ENCODE measurements at regions not wholly inside any gene's neighbourhood (a gene's known extent, or its start where the extent isn't known, plus 50 kb on each side); places are given as distances from the start of the nearest gene placed in this dataset.
"Not testable (repeated sequence)": the region's sequence is repeated elsewhere in the genome, so short reads cannot be mapped to it uniquely, and the experiment has no call there.

DNA sequence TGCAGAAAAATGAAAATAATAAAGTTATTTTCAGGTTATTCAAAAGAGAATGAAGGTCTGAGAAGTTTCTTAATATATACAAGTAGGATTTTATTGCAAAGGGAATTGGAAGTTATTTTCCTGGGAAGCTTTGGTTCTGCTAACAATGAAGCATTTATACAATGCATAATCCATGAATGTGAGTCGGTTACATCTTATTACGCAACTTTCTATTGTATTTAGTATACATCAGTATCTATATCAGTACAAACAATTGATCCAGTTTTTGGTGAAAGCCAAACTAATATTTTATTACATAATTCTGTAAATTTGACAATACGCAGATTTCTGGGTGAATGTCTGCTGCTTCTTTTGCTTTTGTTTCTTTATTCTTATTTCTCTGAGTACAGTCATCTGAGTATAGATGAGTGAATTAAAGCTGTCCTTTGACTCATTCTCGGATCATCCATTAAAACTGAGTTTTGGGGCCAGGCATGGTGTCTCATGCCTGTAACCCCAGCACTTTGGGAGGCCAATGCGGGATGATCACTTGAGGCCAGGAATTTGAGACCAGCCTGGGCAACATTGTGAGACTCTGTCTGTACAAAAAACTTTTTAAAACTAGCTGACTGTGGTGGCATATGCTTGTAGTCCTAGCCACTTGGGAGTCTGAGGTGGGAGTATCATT, 108.5 kb downstream of the SOCS6 start:
- DNase-seq, result peak; percentile 19

DNA sequence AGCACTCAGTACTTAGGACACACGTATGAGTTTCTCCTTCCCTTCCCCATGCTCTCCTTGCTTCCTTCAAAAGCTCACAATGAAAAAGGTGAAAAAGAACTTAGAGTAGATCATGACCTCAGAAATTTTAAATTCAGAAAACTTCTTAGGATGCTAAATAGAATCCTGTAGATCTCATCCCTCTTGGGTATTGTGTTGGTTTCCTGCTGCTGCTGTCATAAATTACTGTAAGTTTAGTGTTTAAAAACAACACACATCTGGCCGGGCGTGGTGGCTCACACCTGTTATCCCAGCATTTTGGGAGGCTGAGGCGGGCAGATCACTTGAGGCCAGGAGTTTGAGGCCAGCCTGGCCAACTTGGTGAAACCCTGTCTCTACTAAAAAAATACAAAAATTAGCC, 106.9 kb downstream of the SOCS6 start:
- not testable (repeated sequence) for DNase-seq

DNA sequence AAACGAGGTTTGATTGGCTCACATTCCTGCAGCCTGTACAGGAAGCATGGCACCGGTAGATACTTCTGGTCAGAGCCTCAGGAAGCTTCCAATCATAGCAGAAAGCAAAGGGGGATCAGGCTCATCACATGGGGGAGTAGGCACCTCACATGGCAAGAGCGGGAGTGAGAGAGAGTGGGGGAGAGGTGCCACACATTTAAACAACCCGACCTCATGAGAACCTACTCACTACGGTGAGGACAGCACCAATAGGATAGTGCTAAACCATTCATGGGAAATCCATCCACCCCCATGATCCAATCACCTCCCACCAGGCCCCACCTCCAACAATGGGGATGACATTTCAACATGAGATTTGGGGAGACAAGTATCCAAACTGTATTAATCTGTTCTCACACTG, 105.8 kb downstream of the SOCS6 start:
- no peak for DNase-seq

DNA sequence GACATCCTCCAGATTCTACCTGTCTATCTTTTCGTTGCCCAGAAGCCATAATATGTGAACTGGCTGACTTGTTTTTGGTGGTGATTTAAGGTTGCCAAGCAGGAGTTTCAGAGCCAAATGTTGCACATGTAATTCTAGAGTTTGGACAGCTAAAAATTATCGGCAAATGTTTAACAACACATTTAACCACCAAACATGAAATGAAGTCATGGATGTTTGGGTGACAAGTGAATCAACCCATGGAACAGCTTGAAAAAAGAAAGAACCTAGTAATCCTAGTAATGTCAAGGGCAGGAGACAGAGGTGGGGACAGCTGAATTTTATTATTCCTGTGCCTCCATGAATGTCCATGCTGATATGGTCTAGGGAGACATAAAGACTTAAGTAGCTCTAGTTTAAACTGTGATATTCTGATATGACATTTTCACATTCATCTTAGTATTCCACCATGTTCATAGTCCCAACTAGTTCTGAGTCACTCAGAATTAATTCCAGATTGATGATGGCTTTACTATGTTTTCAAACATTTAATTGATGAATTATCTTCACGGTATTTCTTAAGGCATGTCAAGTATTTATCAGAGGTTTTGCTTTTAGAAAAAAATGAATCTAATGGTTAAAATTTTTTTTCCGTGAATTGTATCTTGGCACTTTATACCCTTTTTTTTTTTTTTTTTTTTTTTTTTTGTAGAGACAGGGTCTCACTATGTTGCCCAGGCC, 101.7 kb downstream of the SOCS6 start:
- DNase-seq, result no peak

DNA sequence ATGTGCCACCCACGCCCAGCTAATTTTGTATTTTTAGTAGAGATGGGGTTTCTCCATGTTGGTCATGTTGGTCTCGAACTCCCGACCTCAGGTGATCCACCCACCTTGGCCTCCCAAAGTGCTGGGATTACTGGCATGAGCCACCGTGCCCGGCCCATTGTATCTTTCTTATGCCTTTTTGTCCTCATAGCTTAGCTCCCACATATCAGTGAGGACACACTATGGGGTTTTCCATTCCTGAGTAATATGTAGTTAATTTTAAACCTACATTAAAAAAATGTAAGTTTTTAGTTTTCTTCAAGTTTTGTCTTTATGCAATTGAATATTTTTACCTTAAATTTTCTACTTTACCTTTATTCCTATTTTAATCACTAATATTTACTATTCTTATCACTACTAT, 100.2 kb downstream of the SOCS6 start:
- DNase-seq, result not testable (repeated sequence)

DNA sequence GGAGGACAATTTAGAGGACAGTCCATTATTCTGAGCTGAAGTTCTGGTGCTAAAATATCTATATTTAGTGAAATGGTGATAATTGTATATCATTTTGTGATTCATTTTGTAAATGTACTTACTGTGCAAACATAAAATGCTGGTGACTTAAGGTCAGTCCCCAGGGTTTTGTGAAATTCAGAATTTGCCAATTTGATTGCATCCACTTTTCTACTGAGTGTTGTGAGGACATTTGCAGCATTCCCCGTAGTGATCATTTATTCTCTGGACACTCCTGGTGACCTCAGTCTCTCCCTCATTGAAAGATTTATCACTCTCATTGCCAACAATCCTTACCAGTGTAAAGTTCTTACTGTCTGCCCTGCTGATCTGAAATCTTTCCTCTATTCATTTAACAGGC, 98.2 kb downstream of the SOCS6 start:
- DNase-seq, result no peak

DNA sequence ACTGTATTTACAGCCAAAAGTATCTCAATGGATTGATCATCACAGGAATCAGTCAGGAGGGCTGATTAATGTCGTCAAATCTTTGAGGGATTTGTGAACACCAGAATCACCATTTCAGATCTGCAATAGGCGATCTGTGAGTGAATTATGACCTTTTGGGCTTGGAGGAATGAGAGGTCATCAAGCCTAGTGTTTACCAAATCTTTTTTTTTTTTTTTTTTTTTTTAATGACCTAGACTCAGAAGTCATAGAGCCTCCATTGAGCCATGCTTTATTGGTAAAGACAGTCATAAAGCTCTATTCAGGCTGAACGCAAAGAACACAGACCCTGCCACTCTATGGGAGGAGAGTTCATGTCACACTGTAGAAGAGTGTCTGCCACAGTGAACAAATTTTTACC, 97.7 kb downstream of the SOCS6 start:
- no peak for DNase-seq

DNA sequence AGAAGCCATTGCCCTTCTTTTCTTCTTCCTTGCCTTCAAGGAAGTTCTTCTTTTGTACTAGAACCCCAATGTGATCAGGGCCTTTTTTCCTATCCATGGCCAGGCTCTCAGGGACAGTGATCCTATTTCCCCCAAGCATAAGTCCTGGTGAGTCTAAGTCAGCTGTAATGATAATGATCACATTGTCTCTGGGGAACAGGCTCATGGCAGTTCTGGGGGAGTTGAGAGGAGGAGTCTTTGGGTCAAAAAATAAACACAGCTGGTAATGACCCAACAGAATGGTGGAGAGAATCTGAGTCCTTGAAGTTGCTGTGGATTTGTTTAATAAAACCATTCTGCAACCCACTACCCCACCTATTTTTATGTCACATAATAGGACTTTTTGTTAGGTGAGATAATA, 96.6 kb downstream of the SOCS6 start:
- no peak for DNase-seq

DNA sequence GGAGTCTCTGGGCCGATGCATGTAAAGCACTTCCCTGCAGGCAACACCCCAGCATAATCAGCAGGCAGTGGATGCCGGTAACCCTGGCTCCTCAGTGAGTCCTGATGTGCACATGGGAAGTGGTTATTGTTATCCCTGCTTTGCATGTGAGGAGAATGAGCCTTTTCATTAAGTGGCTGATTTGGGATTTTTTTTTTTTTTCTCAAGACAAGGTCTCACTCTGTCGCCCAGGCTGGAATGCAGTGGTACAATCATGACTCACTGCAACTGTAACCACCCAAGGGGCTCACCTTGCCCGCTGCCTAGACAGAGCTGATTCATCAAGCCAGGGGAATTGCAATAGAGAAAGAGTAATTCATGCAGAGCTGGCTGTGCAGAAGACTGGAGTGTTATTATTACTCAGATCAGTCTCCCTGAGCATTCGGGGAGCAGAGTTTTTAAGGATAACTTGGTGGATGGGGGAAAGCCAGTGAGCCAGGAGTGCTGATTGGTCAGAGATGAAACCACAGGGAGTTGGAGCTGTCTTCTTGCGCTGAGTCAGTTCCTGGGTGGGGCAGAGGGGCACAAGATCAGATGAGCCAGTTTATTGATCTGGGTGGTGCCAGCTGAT, 95.4 kb downstream of the SOCS6 start:
- DNase-seq, result peak; percentile 18

DNA sequence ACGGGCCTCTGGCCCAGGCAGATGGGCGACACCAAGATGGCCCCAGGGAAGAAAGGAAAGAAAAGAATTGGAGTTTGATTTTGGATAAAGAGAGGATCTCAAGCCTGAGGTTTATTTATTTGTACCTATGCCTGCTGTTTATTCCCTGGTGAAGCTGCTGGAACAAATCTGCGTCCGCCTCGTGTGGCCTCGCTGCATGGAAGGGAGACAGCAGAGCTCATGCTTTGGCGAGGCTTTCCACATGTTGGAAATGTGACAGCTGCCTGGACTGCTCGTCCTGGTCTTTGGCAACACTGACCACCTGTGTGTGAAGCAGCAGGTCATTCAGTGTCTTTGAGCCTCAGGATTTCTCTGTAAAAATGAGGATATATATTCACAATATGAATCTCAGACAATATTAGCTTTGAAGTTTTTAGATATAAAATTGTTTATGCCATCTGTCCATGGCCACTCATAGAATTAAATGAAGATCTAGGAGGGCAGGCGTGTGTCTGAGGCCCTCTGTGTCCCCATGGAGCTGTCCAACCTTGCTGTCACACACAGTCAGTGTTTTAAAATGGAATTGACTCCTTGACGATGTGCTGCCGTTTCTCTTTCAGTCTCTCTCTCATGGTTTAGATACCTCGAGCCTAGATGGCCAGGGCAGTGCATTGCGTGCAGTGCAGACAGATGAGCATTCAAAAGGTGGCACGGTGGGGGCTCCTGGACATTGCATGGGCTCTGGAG, 94.3 kb downstream of the SOCS6 start:
- DNase-seq, result no peak

DNA sequence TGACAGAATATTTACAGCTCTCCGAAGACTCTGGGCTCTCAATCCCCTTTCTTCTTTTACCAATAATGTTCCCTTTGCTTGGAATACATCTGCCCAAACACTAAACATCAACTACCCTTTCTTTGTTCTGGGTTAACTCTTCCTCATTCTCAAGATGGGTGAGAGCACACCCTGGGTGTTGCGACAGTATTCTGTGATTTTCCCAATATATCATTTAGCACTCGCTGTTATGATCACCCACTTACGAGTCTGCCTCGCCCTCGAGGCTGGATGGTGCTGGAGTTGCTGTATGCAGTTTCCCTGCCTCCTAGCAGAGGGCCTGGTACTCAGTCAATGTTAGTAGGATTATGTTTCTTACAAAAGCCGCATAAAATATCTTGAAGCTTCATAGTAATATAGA, 93.2 kb downstream of the SOCS6 start:
- no peak for DNase-seq

DNA sequence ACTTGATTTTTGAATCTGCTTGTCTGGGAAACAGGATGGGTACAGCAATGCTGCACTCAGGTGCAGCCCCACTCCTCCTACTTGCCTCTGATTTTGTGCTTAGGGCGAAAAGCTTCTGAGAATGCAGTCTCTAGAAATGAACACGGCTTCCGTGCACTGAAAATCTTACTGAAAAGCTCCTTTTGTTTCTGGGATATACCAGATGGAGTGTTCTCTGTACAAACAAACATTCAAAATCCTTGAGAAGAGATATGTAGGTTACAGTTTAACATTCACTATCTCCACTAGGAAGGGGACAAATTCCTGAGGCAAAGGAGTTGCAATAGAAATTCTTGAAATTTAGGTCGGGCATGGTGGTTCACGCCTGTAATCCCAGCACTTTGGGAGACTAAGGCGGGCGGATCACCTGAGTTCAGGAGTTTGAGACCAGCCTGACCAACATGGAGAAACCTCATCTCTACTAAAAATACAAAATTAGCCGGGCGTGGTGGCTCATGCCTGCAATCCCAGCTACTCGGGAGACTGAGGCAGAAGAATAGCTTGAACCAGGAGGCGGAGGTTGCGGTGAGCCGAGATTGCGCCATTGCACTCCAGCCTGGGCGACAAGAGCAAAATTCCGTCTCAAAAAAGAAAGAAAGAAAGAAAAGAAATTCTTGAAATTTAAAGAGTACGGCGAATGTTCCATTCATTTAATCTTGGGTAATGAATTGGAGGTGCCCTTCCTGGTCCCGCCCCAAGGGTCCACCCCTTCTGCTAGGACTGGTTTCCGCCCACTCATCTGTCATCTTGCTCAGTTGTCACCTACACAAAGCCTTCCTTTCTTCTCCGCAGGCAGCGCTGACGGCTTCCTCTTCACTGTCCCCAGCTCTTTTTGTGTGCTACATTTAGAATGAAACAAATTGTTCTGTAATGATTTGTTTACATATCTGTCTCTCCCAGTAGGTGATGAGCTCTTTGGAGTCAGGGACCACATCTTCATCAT, 92.4 kb downstream of the SOCS6 start:
- no peak for DNase-seq
